Neural crest cell (in vitro differentiated cells): ENCODE measurements at regions not wholly inside any gene's neighbourhood (a gene's known extent, or its start where the extent isn't known, plus 50 kb on each side); places are given as distances from the start of the nearest gene placed in this dataset.

Source experiments
- DNase-seq: peaks from one replicate; pipeline ENCODE4 v3.0.0; 2021; ENCODE audit warnings: low read depth, mixed read lengths, low spot score
- H3K27ac Mint-ChIP-seq: one replicate; pipeline ENCODE4 v1.8.0; 2021; ENCODE audit warnings: mild to moderate bottlenecking, mixed read lengths; ENCODE audit not compliant: unreplicated experiment
- H3K27me3 Mint-ChIP-seq: 2 replicates; pipeline ENCODE4 v1.8.0; 2021; ENCODE audit warnings: low read depth, mild to moderate bottlenecking, mixed read lengths
- H3K36me3 Mint-ChIP-seq: 2 replicates; pipeline ENCODE4 v1.8.0; 2021; ENCODE audit warnings: low read depth, mild to moderate bottlenecking, mixed read lengths
- H3K4me1 Mint-ChIP-seq: 2 replicates; pipeline ENCODE4 v1.8.0; 2021; ENCODE audit warnings: mixed read lengths
- H3K4me3 Mint-ChIP-seq: one replicate; pipeline ENCODE4 v1.8.0; 2021; ENCODE audit warnings: mild to moderate bottlenecking, mixed read lengths
- H3K9me3 Mint-ChIP-seq: 2 replicates; pipeline ENCODE4 v1.8.0; 2021; ENCODE audit warnings: mixed read lengths
- CTCF ChIP-seq: fragments of 200-600 bp; sonication (generic); conservative IDR thresholded peaks from 2 replicates; pipeline ENCODE4 v1.5.0; 2021; ENCODE audit warnings: antibody characterized with exemption, mild to moderate bottlenecking

- no peaks in the 10 kb centered on the region for H3K27me3 Mint-ChIP-seq
- TF ChIP-seq CTCF: no peak
- H3K9me3 Mint-ChIP-seq: peaks cover 17% of the 10 kb centered on the region
- no peaks in the 10 kb centered on the region for H3K4me1 Mint-ChIP-seq
- no peak for DNase-seq
- H3K27ac Mint-ChIP-seq: no peak overlapping the region
- peaks cover 3% of the 10 kb centered on the region for H3K36me3 Mint-ChIP-seq
- H3K4me3 Mint-ChIP-seq: no peak overlapping the region
Measured at GRCh38 chr6:100322886-100323285, 141.8 kb downstream of the SIM1 start.

GRCh38 chr6:100320686-100321085 is 144.0 kb downstream of the SIM1 start:
- Mint-ChIP-seq H3K36me3 (peaks cover 3% of the 10 kb centered on the region), H3K9me3 (peaks cover 19% of the 10 kb centered on the region), H3K27ac (no peak overlapping the region), H3K4me3 (no peak overlapping the region), H3K27me3 (no peaks in the 10 kb centered on the region), H3K4me1 (peaks cover 8% of the 10 kb centered on the region)
- DNase-seq: no peak
- no peak for TF ChIP-seq CTCF

- Mint-ChIP-seq H3K36me3 (peaks cover 3% of the 10 kb centered on the region), H3K27ac (no peak overlapping the region), H3K4me3 (no peak overlapping the region), H3K9me3 (peaks cover 17% of the 10 kb centered on the region), H3K27me3 (peaks cover 4% of the 10 kb centered on the region), H3K4me1 (peaks cover 8% of the 10 kb centered on the region)
- DNase-seq: no peak
- TF ChIP-seq CTCF: no peak
Measured at GRCh38 chr6:100317031-100317430, 147.7 kb downstream of the SIM1 start.

- H3K36me3 Mint-ChIP-seq: no peaks in the 10 kb centered on the region
- peaks cover 8% of the 10 kb centered on the region for H3K4me1 Mint-ChIP-seq
- no peak overlapping the region for H3K4me3 Mint-ChIP-seq
- peaks cover 5% of the 10 kb centered on the region for H3K9me3 Mint-ChIP-seq
- no peak for DNase-seq
- no peak for TF ChIP-seq CTCF
- H3K27me3 Mint-ChIP-seq: peaks cover 4% of the 10 kb centered on the region
- no peak overlapping the region for H3K27ac Mint-ChIP-seq
Measured at GRCh38 chr6:100314186-100314585, 150.5 kb downstream of the SIM1 start.

GRCh38 chr6:100311707-100312251 is 152.9 kb downstream of the SIM1 start:
- no peaks in the 10 kb centered on the region for H3K9me3 Mint-ChIP-seq
- TF ChIP-seq CTCF: no peak

More at GRCh38 chr6:100311707-100312251, 152.9 kb downstream of the SIM1 start:
- DNase-seq: no peak
- Mint-ChIP-seq H3K27ac (no peak overlapping the region), H3K36me3 (no peaks in the 10 kb centered on the region), H3K4me1 (peaks cover 3% of the 10 kb centered on the region), H3K27me3 (peaks cover 4% of the 10 kb centered on the region), H3K4me3 (no peak overlapping the region)
